ENCODE measurements at regions not wholly inside any gene's neighbourhood (a gene's known extent, or its start where the extent isn't known, plus 50 kb on each side); places are given as distances from the start of the nearest gene placed in this dataset.

DNA sequence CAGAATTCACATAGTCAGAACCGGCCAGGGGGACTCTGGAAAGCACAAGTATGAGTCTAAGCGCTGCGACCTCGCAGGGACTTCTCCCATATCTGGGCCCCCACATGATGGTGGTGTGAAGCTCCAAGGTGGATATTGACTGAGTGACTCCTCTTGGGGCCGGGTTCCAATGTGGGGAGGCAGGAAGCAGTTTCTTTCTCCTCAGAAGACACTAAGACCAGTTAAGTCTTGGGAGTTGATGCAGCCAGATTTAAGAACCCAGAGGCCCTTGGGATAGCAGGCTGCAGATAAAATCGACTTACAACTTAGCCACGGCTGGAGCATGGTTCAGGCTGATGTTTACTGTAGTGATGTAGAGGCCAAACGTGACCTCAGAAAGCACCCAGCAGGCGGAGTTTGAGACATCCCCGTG, 55.4 kb upstream of the KLF13 start:
- Histone ChIP-seq H3K9me3 (ENCODE audit: control insufficient read depth, insufficient read depth, low read length) (no peaks in the 10 kb centered on the region), H3K36me3 (ENCODE audit: insufficient read depth, low read length) (no peaks in the 10 kb centered on the region), H3K4me1 (ENCODE audit: insufficient read depth, low read length) (peaks cover 3% of the 10 kb centered on the region; the same call in 1 of the 2 replicates), H3K9ac (ENCODE audit: low read depth, low read length) (no peak overlapping the region)

DNA sequence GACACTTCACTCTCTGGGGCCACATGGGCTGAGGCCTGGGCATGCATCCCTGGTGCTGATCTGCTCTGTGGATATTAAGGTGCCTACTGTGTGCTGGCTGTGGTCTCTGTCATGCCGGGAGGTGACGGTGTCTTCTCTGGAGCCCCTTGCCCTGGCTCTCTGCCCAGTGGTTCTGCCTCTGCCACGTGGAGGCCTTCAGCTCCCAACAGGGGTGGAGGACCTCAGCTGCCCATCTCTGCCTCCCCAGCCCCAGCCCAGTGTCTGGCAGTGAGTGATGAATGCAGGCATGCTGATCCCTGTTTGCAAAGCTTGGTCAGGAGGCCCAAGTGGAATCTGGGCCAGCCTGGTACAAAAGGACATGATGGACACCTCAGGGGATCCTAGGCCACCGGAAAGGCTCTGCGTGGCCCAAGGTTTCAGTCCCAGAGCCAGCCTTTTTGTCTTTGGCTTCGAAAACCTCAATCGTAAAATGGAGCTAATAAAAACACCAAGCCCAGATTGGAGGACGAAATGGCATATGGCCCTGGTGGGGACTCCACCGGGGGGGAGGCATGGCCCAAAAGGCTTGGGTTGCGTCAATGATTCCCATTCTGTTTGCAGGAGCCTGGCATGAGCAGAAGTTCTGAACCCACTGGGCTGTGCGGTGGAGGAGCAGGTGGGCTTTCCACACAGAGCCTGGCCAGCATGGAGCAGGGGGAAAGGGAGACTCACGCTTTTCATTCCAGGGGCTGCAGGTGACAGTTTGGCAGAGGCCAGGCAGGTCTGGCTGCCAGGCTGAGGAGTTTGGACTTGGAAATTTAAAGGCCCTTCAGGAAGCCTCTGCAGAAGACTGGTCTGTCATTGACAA, 54.7 kb upstream of the KLF13 start:
- Histone ChIP-seq H3K9me3 (ENCODE audit: control insufficient read depth, insufficient read depth, low read length) (no peaks in the 10 kb centered on the region), H3K4me1 (ENCODE audit: insufficient read depth, low read length) (peaks cover 3% of the 10 kb centered on the region; the same call in 1 of the 2 replicates), H3K9ac (ENCODE audit: low read depth, low read length) (no peak overlapping the region), H3K36me3 (ENCODE audit: insufficient read depth, low read length) (no peaks in the 10 kb centered on the region)

- H3K9ac ChIP-seq (ENCODE audit: low read depth, low read length), result no peak overlapping the region
- H3K9me3 ChIP-seq (ENCODE audit: control insufficient read depth, insufficient read depth, low read length), result no peaks in the 10 kb centered on the region
- H3K36me3 ChIP-seq (ENCODE audit: insufficient read depth, low read length), result no peaks in the 10 kb centered on the region
- H3K4me1 ChIP-seq (ENCODE audit: insufficient read depth, low read length), result peaks cover 3% of the 10 kb centered on the region; the same call in 1 of the 2 replicates
Observed at GRCh38 chr15:31272558-31273257, 53.9 kb upstream of the KLF13 start.

- Histone ChIP-seq H3K4me1 (ENCODE audit: insufficient read depth, low read length) (peaks cover 3% of the 10 kb centered on the region; the same call in 1 of the 2 replicates), H3K36me3 (ENCODE audit: insufficient read depth, low read length) (no peaks in the 10 kb centered on the region), H3K9me3 (ENCODE audit: control insufficient read depth, insufficient read depth, low read length) (no peaks in the 10 kb centered on the region), H3K9ac (ENCODE audit: low read depth, low read length) (no peak overlapping the region)
Observed at GRCh38 chr15:31273258-31273941, 53.2 kb upstream of the KLF13 start.

DNA sequence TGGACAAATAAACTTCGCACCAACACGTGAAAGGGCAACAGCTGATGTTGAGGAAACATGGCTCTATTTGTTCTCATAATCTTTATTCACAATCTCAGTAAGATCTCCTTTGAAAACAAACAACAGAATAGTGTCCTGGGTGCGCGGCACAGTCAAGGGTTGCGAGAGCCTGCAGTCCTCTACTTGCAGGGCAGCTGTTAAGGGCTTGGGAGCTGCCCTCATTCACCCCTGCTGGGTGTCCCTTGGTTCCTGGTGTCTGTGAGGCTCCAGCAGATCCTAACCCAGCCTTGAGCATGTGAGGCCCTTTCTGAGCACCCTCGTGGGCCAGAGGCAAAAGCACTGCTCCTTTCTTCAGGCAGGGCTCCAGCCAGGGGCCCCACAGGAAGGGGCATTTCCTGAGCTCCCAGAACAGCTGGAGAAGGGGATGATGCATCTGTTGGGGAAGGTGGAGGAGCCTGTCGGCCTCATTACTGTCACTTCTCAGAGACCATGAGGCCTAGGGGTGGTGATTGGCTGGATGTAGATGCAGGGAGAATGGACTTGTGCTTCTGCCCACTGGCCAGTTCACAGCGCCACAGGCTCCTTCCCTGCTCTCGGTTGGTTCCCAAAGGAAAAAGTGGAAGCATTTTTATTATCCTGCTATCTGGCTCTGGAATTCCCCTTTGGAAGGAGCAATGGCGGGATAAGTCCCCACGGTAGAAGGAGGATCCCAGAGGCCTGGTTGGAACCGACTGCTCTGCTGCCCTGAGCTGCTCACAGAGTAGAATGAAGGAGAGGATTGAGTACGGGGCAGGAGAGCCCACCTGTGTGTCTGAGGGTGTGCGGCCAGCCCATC, 51.9 kb upstream of the KLF13 start:
- no peaks in the 10 kb centered on the region for H3K9me3 ChIP-seq (ENCODE audit: control insufficient read depth, insufficient read depth, low read length)
- no peaks in the 10 kb centered on the region for H3K36me3 ChIP-seq (ENCODE audit: insufficient read depth, low read length)
- H3K9ac ChIP-seq (ENCODE audit: low read depth, low read length), result no peak overlapping the region
- H3K4me1 ChIP-seq (ENCODE audit: insufficient read depth, low read length), result peaks cover 3% of the 10 kb centered on the region; the same call in 1 of the 2 replicates

- H3K9me3 ChIP-seq (ENCODE audit: control insufficient read depth, insufficient read depth, low read length), result no peaks in the 10 kb centered on the region
- H3K36me3 ChIP-seq (ENCODE audit: insufficient read depth, low read length), result no peaks in the 10 kb centered on the region
- no peak overlapping the region for H3K9ac ChIP-seq (ENCODE audit: low read depth, low read length)
- H3K4me1 ChIP-seq (ENCODE audit: insufficient read depth, low read length), result peaks cover under 1% of the 10 kb centered on the region; the same call in 1 of the 2 replicates
Observed at GRCh38 chr15:31275331-31276262, 51.0 kb upstream of the KLF13 start.

GRCh38 chr15:31276596-31277298, 49.9 kb upstream of the KLF13 start:
- no peak overlapping the region for H3K9ac ChIP-seq (ENCODE audit: low read depth, low read length)
- H3K9me3 ChIP-seq (ENCODE audit: control insufficient read depth, insufficient read depth, low read length), result no peaks in the 10 kb centered on the region
- H3K4me1 ChIP-seq (ENCODE audit: insufficient read depth, low read length), result no peaks in the 10 kb centered on the region
- H3K36me3 ChIP-seq (ENCODE audit: insufficient read depth, low read length), result no peaks in the 10 kb centered on the region
